Uterus (tissue), 3 donors: ENCODE measurements at regions not wholly inside any gene's neighbourhood (a gene's known extent, or its start where the extent isn't known, plus 50 kb on each side); places are given as distances from the start of the nearest gene placed in this dataset.

ENCODE experiments used
- DNase-seq, 2 donors: peaks; one replicate each; pipeline ENCODE4 v3.0.0-alpha.2; 2019 to 2020
- H3K27ac ChIP-seq, 2 donors: fragments of 200-600 bp; sonication (generic); 1 replicate in 1 of 2; 2 replicates in 1 of 2; pipeline ENCODE4 v1.5.1; 2016 to 2018
- H3K27me3 ChIP-seq, 2 donors: fragments of 200-600 bp; sonication (generic); one replicate each; pipeline ENCODE4 v1.5.1; 2018 to 2019; ENCODE audit warnings: control low read depth in 1 of 2
- H3K36me3 ChIP-seq, 2 donors: fragments of 200-600 bp; sonication (generic); one replicate each; pipeline ENCODE4 v1.5.1; 2019; ENCODE audit warnings: control low read depth in 1 of 2
- H3K4me1 ChIP-seq, 2 donors: fragments of 200-600 bp; sonication (generic); one replicate each; pipeline ENCODE4 v1.5.1; 2018 to 2019; ENCODE audit warnings: control low read depth in 1 of 2
- H3K4me3 ChIP-seq, 2 donors: fragments of 200-600 bp; sonication (generic); 1 replicate in 1 of 2; 2 replicates in 1 of 2; pipeline ENCODE4 v1.5.1; 2018 to 2019; ENCODE audit warnings: mild to moderate bottlenecking in 1 of 2
- H3K9me3 ChIP-seq, 2 donors: fragments of 200-600 bp; sonication (generic); one replicate each; pipeline ENCODE4 v1.5.1; 2019; ENCODE audit warnings: control low read depth in 1 of 2
- POLR2A ChIP-seq, 2 donors: fragments of 450-650 bp; IDR thresholded peaks; one replicate each; pipeline ENCODE4 v1.6.1; 2016; ENCODE audit warnings: antibody characterized with exemption in 2 of 2, mild to moderate bottlenecking in 1 of 2, moderate library complexity in 1 of 2
- intact Hi-C: fragments of 100-400 bp; cut with DNase I; formaldehyde crosslinking; loops from one replicate; pipeline ENCODE4 v1.15.1; 2023; ENCODE audit warnings: low total_unique reads
- TF ChIP-seq, protein P1 (sequence below), 4 experiments: fragments of 200-600 bp in 2 of 4; fragments of 450-650 bp in 2 of 4; sonication (generic) in 2 of 4; IDR thresholded peaks; one replicate each; pipeline ENCODE4 v1.5.1; 2016 to 2019; ENCODE audit warnings: antibody characterized with exemption in 4 of 4, mild to moderate bottlenecking in 2 of 4, moderate library complexity in 1 of 4
- donor health status: DM: yes; HTN: yes; CAD: no.

DNA sequence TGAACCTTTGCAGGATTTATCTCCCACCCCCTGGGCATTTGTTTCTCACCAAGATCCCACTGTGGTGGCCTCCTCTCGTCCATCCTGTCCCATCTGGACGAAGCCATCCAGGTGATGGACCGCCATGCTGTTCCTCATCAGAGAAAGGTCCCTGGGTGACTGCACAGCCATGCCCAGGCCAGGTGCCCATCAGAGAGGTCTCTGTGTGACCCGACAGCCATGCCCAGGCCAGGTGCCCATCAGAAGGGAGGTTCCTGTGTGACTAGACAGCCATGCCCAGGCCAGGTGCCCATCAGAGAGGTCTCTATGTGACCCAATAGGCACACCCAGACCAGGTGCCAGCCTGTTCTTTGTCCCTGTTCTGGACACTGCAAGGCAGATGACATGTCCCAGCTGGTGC is 360.9 kb upstream of the SALL3 start:
- H3K36me3 ChIP-seq, result no peaks in the 10 kb centered on the region
- no peaks in the 10 kb centered on the region for H3K9me3 ChIP-seq
- no peaks in the 10 kb centered on the region for H3K4me1 ChIP-seq
- H3K4me3 ChIP-seq, result no peak overlapping the region
- no peaks in the 10 kb centered on the region for H3K27me3 ChIP-seq
- TF ChIP-seq, protein P1, sequence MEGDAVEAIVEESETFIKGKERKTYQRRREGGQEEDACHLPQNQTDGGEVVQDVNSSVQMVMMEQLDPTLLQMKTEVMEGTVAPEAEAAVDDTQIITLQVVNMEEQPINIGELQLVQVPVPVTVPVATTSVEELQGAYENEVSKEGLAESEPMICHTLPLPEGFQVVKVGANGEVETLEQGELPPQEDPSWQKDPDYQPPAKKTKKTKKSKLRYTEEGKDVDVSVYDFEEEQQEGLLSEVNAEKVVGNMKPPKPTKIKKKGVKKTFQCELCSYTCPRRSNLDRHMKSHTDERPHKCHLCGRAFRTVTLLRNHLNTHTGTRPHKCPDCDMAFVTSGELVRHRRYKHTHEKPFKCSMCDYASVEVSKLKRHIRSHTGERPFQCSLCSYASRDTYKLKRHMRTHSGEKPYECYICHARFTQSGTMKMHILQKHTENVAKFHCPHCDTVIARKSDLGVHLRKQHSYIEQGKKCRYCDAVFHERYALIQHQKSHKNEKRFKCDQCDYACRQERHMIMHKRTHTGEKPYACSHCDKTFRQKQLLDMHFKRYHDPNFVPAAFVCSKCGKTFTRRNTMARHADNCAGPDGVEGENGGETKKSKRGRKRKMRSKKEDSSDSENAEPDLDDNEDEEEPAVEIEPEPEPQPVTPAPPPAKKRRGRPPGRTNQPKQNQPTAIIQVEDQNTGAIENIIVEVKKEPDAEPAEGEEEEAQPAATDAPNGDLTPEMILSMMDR (IDR thresholded peaks at IDR 0.05), result no peak
- no peak for TF ChIP-seq POLR2A (IDR thresholded peaks at IDR 0.05)
- DNase-seq, result no peak
- H3K27ac ChIP-seq, result no peak overlapping the region
- intact Hi-C loops, result no loop called here

DNA sequence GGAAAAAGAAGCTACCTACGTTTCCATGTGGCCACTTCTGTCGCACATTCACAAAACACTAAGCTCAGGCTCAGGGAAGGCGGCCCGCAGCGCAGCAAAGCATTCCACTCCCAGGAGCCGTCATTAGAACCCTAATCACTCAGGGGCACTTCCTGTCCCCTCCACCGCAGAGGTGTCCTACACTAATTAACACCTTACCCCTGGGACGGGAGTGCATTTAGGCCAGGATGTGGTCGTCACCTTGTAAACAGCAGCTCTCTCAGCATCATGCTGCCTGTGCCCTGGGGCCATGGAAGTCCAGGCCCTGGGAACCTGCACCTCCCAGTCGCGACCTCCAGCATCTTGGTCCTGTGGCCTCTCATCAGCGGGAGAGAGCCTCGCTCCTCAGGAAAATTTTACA is 359.8 kb upstream of the SALL3 start:
- no peak for TF ChIP-seq POLR2A (IDR thresholded peaks at IDR 0.05)
- TF ChIP-seq, protein P1 (IDR thresholded peaks at IDR 0.05), result no peak
- H3K9me3 ChIP-seq, result no peaks in the 10 kb centered on the region

DNA sequence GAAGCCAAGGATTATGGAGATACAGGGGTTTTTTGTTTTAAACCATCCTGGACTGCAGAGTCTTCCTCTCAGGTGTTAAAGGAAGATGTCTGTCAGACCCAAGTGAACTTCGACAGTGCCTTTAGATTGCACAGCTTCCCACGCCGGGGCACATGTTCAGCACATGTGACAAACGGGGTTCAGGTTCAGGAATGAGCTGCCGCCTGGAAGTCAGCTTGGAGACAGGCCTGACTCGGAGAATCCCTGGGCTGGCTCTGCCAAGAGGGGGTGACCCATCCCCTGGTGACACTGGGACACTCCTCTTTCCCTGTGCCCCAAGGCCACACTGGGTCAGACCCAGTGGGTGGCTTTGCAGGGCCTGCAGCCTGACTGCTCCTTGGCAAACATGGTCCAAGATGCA is 359.3 kb upstream of the SALL3 start:
- H3K4me1 ChIP-seq, result no peaks in the 10 kb centered on the region
- intact Hi-C loops, result no loop called here
- TF ChIP-seq POLR2A (IDR thresholded peaks at IDR 0.05), result no peak
- TF ChIP-seq, protein P1 (IDR thresholded peaks at IDR 0.05), result no peak
- H3K9me3 ChIP-seq, result no peaks in the 10 kb centered on the region
- H3K36me3 ChIP-seq, result no peaks in the 10 kb centered on the region
- H3K27ac ChIP-seq, result no peak overlapping the region
- no peak overlapping the region for H3K4me3 ChIP-seq
- no peaks in the 10 kb centered on the region for H3K27me3 ChIP-seq
- no peak for DNase-seq

More for the DNA sequence above, 359.8 kb upstream of the SALL3 start:
- no peak overlapping the region for H3K27ac ChIP-seq
- no peak overlapping the region for H3K4me3 ChIP-seq
- no peaks in the 10 kb centered on the region for H3K36me3 ChIP-seq
- H3K4me1 ChIP-seq, result no peaks in the 10 kb centered on the region
- intact Hi-C loops, result no loop called here
- H3K27me3 ChIP-seq, result no peaks in the 10 kb centered on the region
- DNase-seq, result no peak

DNA sequence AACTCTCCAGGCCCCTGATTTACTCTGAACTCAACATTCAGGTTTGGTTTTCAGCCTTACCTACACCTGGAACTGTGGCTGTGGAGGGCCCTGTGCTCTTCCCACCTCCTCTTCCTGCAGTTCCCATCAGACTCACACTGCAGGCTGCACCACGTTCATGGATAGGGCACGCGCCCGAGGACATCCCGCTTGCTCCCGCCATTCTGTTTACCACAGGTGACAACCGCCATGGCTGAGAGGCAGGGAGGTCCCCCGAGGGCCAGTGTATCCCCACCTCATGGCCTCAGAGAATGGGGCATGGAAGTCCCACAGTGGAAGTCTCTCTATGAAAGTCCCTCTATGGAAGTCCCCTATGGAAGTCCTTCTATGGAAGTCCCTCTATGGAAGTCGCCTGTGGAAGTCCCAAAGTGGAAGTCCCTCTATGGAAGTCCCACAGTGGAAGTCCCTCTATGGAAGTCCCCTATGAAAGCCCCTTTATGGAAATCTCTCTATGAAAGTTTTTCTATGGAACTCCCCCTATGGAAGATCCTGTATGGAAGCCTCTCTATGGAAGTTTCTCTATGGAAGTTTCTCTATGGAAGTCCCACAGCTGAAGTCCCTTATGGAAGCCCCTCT is 358.4 kb upstream of the SALL3 start:
- H3K4me3 ChIP-seq, result no peak overlapping the region
- no peaks in the 10 kb centered on the region for H3K4me1 ChIP-seq
- H3K36me3 ChIP-seq, result no peaks in the 10 kb centered on the region
- intact Hi-C loops, result no loop called here
- DNase-seq, result no peak
- H3K9me3 ChIP-seq, result no peaks in the 10 kb centered on the region
- no peak overlapping the region for H3K27ac ChIP-seq
- H3K27me3 ChIP-seq, result no peaks in the 10 kb centered on the region
- TF ChIP-seq POLR2A (IDR thresholded peaks at IDR 0.05), result no peak
- TF ChIP-seq, protein P1 (IDR thresholded peaks at IDR 0.05), result no peak

DNA sequence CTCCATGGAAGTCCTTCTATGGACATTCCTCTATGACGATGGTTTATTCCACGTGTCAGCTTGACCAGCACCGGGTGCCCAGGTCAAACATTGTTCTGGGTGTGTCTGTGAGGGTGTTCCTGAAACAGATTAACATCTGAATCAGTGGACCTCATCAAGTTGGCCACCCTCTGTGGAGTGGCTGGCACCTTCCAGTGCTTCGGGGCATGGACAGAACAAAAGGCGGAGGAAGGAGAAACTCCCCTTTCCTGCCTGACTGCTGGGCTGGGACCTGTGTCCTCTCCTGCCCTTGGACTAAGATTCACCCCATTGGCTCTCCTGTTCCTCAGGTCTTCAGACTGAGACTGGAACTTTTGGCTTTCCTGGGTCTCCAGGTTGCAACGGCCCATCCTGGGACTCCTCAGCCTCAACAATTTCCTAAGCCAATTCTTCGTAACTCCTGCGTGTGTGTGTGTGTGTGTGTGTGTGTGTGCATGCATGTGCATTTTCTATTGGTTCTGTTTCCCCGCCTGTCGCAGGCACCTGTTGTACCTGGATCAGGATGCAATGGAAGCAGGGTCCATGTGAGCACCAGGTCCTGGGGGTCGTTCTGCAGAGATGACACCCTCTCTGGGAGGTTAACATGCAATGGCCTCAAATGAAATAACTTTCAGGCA is 357.2 kb upstream of the SALL3 start:
- intact Hi-C loops, result no loop called here

More for the DNA sequence above, 357.2 kb upstream of the SALL3 start:
- no peak overlapping the region for H3K4me3 ChIP-seq
- no peaks in the 10 kb centered on the region for H3K4me1 ChIP-seq
- DNase-seq, result no peak
- no peak for TF ChIP-seq POLR2A (IDR thresholded peaks at IDR 0.05)
- TF ChIP-seq, protein P1 (IDR thresholded peaks at IDR 0.05), result no peak
- no peaks in the 10 kb centered on the region for H3K9me3 ChIP-seq
- no peak overlapping the region for H3K27ac ChIP-seq
- H3K27me3 ChIP-seq, result no peaks in the 10 kb centered on the region
- no peaks in the 10 kb centered on the region for H3K36me3 ChIP-seq
